OCI-LY1 (cell line): ENCODE measurements at regions not wholly inside any gene's neighbourhood (a gene's known extent, or its start where the extent isn't known, plus 50 kb on each side); places are given as distances from the start of the nearest gene placed in this dataset.

Experiments
- H2AFZ ChIP-seq: fragments of 200-600 bp; sonication (generic), shearing (Covaris generic); 2 replicates; pipeline ENCODE4 v1.6.0; 2014; ENCODE audit warnings: antibody characterized with exemption, mild to moderate bottlenecking, low read length
- H3F3A ChIP-seq: fragments of 200-600 bp; sonication (generic), shearing (Covaris generic); 2 replicates; pipeline ENCODE4 v1.6.0; 2014; ENCODE audit warnings: mild to moderate bottlenecking, antibody characterized with exemption, low read length, moderate library complexity; ENCODE audit not compliant: insufficient read depth
- H3K27ac ChIP-seq: fragments of 200-600 bp; sonication (generic); 2 replicates; pipeline ENCODE4 v1.5.1; 2014; ENCODE audit warnings: low read length, mixed run types, mild to moderate bottlenecking, low read depth; ENCODE audit not compliant: poor library complexity, severe bottlenecking
- H3K27me3 ChIP-seq: fragments of 200-600 bp; sonication (generic); 2 replicates; pipeline ENCODE4 v1.6.0; 2014; ENCODE audit warnings: antibody characterized with exemption, mild to moderate bottlenecking, low read length, moderate library complexity; ENCODE audit not compliant: insufficient read depth
- H3K36me3 ChIP-seq: fragments of 200-600 bp; sonication (generic); 2 replicates; pipeline ENCODE4 v1.6.1; 2014; ENCODE audit warnings: mild to moderate bottlenecking, antibody characterized with exemption, low read length, moderate library complexity, mixed read lengths; ENCODE audit not compliant: insufficient read depth
- H3K4me1 ChIP-seq: fragments of 200-600 bp; sonication (generic); 2 replicates; pipeline ENCODE4 v1.5.1; 2014; ENCODE audit warnings: mild to moderate bottlenecking, low read length, moderate library complexity; ENCODE audit not compliant: insufficient read depth, severe bottlenecking
- H3K4me2 ChIP-seq: fragments of 200-600 bp; sonication (generic), shearing (Covaris generic); 2 replicates; pipeline ENCODE4 v1.6.1; 2014; ENCODE audit warnings: low read length
- H3K4me3 ChIP-seq: fragments of 200-600 bp; sonication (generic); 2 replicates; pipeline ENCODE4 v1.5.1; 2014; ENCODE audit warnings: low read length, low read depth, mild to moderate bottlenecking, mixed read lengths; ENCODE audit not compliant: poor library complexity, severe bottlenecking
- H3K79me2 ChIP-seq: fragments of 200-600 bp; shearing (Covaris generic); 2 replicates; pipeline ENCODE4 v1.6.1; 2016; ENCODE audit warnings: mixed run types, low read length, mixed read lengths; ENCODE audit not compliant: insufficient read depth
- H3K9ac ChIP-seq: fragments of 200-600 bp; sonication (generic), shearing (Covaris generic); 2 replicates; pipeline ENCODE4 v1.6.1; 2014; ENCODE audit warnings: mild to moderate bottlenecking, low read length, mixed read lengths
- H3K9me2 ChIP-seq: fragments of 200-600 bp; sonication (generic), shearing (Covaris generic); 2 replicates; pipeline ENCODE4 v1.6.1; 2014; ENCODE audit warnings: low read depth, mild to moderate bottlenecking, low read length, mixed read lengths
- H3K9me3 ChIP-seq: fragments of 200-600 bp; shearing (Covaris generic); 2 replicates; pipeline ENCODE4 v1.6.1; 2014; ENCODE audit warnings: low read length, mixed read lengths
- H4K20me1 ChIP-seq: fragments of 200-600 bp; sonication (generic), shearing (Covaris generic); 2 replicates; pipeline ENCODE4 v1.6.0; 2016; ENCODE audit warnings: mild to moderate bottlenecking, low read length; ENCODE audit not compliant: insufficient read depth
- CTCF ChIP-seq: fragments of 200-600 bp; sonication (generic), shearing (Covaris generic); IDR thresholded peaks from 2 replicates; pipeline ENCODE4 v1.5.1; 2017; ENCODE audit warnings: mild to moderate bottlenecking, antibody characterized with exemption, low read length, moderate library complexity, mixed read lengths
- EZH2 ChIP-seq: fragments of 200-600 bp; sonication (generic), shearing (Covaris generic); IDR thresholded peaks from 2 replicates; pipeline ENCODE4 v1.8.0; 2017; ENCODE audit warnings: borderline replicate concordance, mixed run types, mild to moderate bottlenecking, antibody characterized with exemption, low read length, moderate library complexity, mixed read lengths

GRCh38 chrX:40172401-40173142, 74.8 kb upstream of the BCOR start:
- Histone ChIP-seq H2AFZ (no peak overlapping the region), H3K9ac (peak overlapping the region; percentile 91), H3K4me2 (peak overlapping the region; percentile 80), H3K4me3 (peak overlapping the region; percentile 77), H3K27me3 (no peaks in the 10 kb centered on the region), H3K27ac (peak overlapping the region; percentile 98), H4K20me1 (no peaks in the 10 kb centered on the region), H3K36me3 (no peaks in the 10 kb centered on the region), H3K9me3 (no peaks in the 10 kb centered on the region), H3K79me2 (no peaks in the 10 kb centered on the region), H3K9me2 (no peaks in the 10 kb centered on the region), H3F3A (0 out of 2 replicates have a peak, but pooled peaks cover 4% of the 10 kb centered on the region), H3K4me1 (peaks cover 85% of the 10 kb centered on the region)
- TF ChIP-seq CTCF (no peak), EZH2 (no peak)

DNA sequence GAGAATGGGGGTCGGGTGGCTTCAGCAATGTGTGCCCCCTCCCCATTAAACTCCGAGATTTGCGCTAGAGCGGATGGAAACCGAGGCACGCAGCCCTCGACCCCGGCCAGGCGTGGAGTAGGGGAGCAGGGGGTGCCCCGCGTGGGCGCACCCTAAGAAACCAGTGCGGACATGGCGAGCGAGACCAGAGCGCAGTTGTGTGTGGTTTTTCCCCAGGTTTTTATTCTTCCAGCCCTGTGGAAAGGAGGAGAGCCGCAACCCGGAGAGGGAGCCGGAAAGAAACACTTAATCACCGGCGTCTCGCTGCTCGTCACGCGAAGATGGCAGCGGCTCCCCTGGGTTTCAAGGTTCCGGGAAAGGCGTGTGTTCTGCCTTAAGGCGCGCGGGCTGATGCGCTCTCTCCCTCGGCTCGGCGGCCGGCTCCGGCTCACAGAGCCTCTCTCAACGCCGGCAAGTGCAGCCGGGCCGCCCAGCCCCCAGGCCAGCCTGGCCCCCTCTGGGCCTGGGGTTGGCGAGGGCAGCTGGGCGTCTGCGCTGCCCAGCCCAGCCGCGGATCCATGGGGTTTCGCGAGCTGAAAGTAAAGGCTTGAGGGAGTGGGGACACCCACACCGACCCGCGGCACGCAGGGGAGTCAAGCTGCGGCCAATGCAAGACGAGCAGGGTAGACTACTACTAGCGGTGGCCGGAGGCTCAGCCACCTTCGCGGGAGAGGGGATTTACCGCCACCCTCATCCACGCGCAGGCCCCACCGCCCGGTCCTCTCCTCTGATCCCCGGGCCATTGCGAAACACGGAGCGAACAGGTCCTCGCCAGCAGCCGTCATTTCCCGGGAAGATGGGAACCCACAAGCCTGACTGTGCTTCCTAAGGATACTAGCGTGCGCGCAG, 74.0 kb upstream of the BCOR start:
- TF ChIP-seq CTCF (no peak), EZH2 (no peak)

DNA sequence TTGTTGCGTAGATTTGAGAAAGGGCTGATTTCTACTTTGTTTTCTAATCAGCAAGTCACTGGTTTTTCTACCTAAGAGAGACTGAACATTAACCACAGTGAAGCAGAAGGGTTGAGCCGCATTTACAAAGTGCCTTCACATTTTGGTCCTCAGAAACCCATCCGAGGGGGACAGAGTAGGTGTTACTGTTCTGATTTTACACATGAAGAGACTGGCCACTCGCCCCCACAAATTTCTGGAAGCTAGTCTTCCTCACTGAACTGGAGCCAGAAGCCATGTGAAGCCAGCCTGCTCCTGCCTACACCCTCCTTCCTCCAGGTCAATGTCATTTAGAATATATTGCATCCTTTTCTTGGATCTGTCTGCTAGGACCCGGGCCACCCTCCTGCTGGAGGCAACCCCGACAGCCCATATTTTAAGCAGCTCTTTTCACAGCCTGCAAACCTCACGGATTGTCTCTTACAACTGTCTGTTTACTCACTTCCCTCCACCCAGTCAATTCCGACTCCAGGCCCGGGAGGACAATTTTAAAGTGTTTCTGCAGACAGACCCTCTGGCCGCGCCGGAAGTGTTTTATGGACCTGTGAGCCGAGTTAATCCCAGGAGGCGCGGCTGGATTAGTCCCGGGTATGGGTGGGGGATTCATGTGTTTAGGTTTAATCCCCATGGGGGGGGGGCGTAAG, 73.2 kb upstream of the BCOR start:
- peak overlapping the region; percentile 98 for H3K27ac ChIP-seq
- H3K4me1 ChIP-seq, result peaks cover 91% of the 10 kb centered on the region
- H3K4me2 ChIP-seq, result peak overlapping the region; percentile 80
- H2AFZ ChIP-seq, result no peak overlapping the region
- no peak for TF ChIP-seq CTCF
- TF ChIP-seq EZH2, result no peak
- 0 out of 2 replicates have a peak, but pooled peaks cover 4% of the 10 kb centered on the region for H3F3A ChIP-seq
- no peaks in the 10 kb centered on the region for H3K27me3 ChIP-seq
- H3K9me2 ChIP-seq, result no peaks in the 10 kb centered on the region
- H4K20me1 ChIP-seq, result no peaks in the 10 kb centered on the region
- peak overlapping the region; percentile 91 for H3K9ac ChIP-seq
- H3K79me2 ChIP-seq, result no peaks in the 10 kb centered on the region
- H3K36me3 ChIP-seq, result no peaks in the 10 kb centered on the region
- no peaks in the 10 kb centered on the region for H3K9me3 ChIP-seq
- H3K4me3 ChIP-seq, result peak overlapping the region; percentile 77

More for the DNA sequence above, 74.0 kb upstream of the BCOR start:
- no peaks in the 10 kb centered on the region for H3K27me3 ChIP-seq
- H3K9ac ChIP-seq, result peak overlapping the region; percentile 91
- H2AFZ ChIP-seq, result no peak overlapping the region
- peaks cover 88% of the 10 kb centered on the region for H3K4me1 ChIP-seq
- no peaks in the 10 kb centered on the region for H3K36me3 ChIP-seq
- H3K4me2 ChIP-seq, result peak overlapping the region; percentile 80
- no peaks in the 10 kb centered on the region for H4K20me1 ChIP-seq
- H3K9me3 ChIP-seq, result no peaks in the 10 kb centered on the region
- H3K9me2 ChIP-seq, result no peaks in the 10 kb centered on the region
- no peaks in the 10 kb centered on the region for H3K79me2 ChIP-seq
- peak overlapping the region; percentile 98 for H3K27ac ChIP-seq
- H3K4me3 ChIP-seq, result peak overlapping the region; percentile 77
- H3F3A ChIP-seq, result 0 out of 2 replicates have a peak, but pooled peaks cover 4% of the 10 kb centered on the region
